Sciatic nerve (tissue), 2 donors: ENCODE measurements at regions not wholly inside any gene's neighbourhood (a gene's known extent, or its start where the extent isn't known, plus 50 kb on each side); places are given as distances from the start of the nearest gene placed in this dataset.

Experiments
- ATAC-seq: fragments of 200-7000 bp; cut with Tn5 transposase; one replicate; pipeline ENCODE4 v1.9.1; 2020; ENCODE audit warnings: mild to moderate bottlenecking, moderate library complexity
- DNase-seq: peaks from one replicate; pipeline ENCODE4 v3.0.0-alpha.2; 2020; ENCODE audit warnings: low spot score
- intact Hi-C: fragments of 100-400 bp; cut with DNase I; formaldehyde crosslinking; loops from one replicate; pipeline ENCODE4 v1.14.2; 2022
- donor health status: DM: no; HTN: no; CAD: no.
- donor health status: DM: no; HTN: no; CAD: no.

GRCh38 chr19:28840891-28841290, 372.1 kb downstream of the UQCRFS1 start:
- intact Hi-C loops, result no loop called here
- DNase-seq (no peak), ATAC-seq (no peak)

- no peak for ATAC-seq
- intact Hi-C loops, result no loop called here
- DNase-seq, result no peak
Observed at GRCh38 chr19:28839455-28839854, 373.5 kb downstream of the UQCRFS1 start.

GRCh38 chr19:28838909-28839308, 374.0 kb downstream of the UQCRFS1 start:
- ATAC-seq, result no peak
- no peak for DNase-seq
- intact Hi-C loops, result no loop called here

- intact Hi-C loops, result no loop called here
- ATAC-seq, result no peak
- DNase-seq, result no peak
Observed at GRCh38 chr19:28836421-28836820, 376.5 kb downstream of the UQCRFS1 start.

GRCh38 chr19:28834996-28835395, 378.0 kb downstream of the UQCRFS1 start:
- ATAC-seq (no peak), DNase-seq (no peak)
- intact Hi-C loops, result loop anchor here (5.0 kb wide), 1 partner anchor 1997 kb away; no protein-coding TSS in a partner anchor

- intact Hi-C loops, result loop anchor here (5.0 kb wide), 1 partner anchor 2001 kb away; no protein-coding TSS in a partner anchor
- DNase-seq (no peak), ATAC-seq (no peak)
Observed at GRCh38 chr19:28831462-28831861, 381.5 kb downstream of the UQCRFS1 start.

- ATAC-seq (no peak), DNase-seq (no peak)
- intact Hi-C loops, result loop anchor here (5.0 kb wide), 1 partner anchor 2003 kb away; no protein-coding TSS in a partner anchor
Observed at GRCh38 chr19:28829762-28830161, 383.2 kb downstream of the UQCRFS1 start.

GRCh38 chr19:28829359-28829758, 383.6 kb downstream of the UQCRFS1 start:
- no peak for ATAC-seq
- no peak for DNase-seq
- intact Hi-C loops, result no loop called here

- DNase-seq (no peak), ATAC-seq (no peak)
- intact Hi-C loops, result no loop called here
Observed at GRCh38 chr19:28828276-28828870, 384.6 kb downstream of the UQCRFS1 start.

- ATAC-seq (no peak), DNase-seq (no peak)
- intact Hi-C loops, result no loop called here
Observed at GRCh38 chr19:28827382-28827781, 385.6 kb downstream of the UQCRFS1 start.

GRCh38 chr19:28823338-28823961, 389.5 kb downstream of the UQCRFS1 start:
- intact Hi-C loops, result no loop called here
- DNase-seq (no peak), ATAC-seq (no peak)

GRCh38 chr19:28820289-28820688, 392.7 kb downstream of the UQCRFS1 start:
- ATAC-seq (no peak), DNase-seq (no peak)
- intact Hi-C loops, result no loop called here

- DNase-seq, result no peak
- ATAC-seq, result no peak
- intact Hi-C loops, result no loop called here
Observed at GRCh38 chr19:28815257-28815656, 397.7 kb downstream of the UQCRFS1 start.

- intact Hi-C loops, result no loop called here
- ATAC-seq (no peak), DNase-seq (no peak)
Observed at GRCh38 chr19:28794301-28794700, 418.6 kb downstream of the UQCRFS1 start.

GRCh38 chr19:28793391-28794168, 419.4 kb downstream of the UQCRFS1 start:
- DNase-seq (no peak), ATAC-seq (no peak)
- intact Hi-C loops, result no loop called here

GRCh38 chr19:28785971-28786370, 427.0 kb downstream of the UQCRFS1 start:
- no peak for DNase-seq
- intact Hi-C loops, result no loop called here
- no peak for ATAC-seq

- intact Hi-C loops, result no loop called here
- ATAC-seq, result no peak
- DNase-seq, result no peak
Observed at GRCh38 chr19:28764066-28764465, 448.9 kb downstream of the UQCRFS1 start.

- intact Hi-C loops, result no loop called here
- ATAC-seq, result no peak
- no peak for DNase-seq
Observed at GRCh38 chr19:28746478-28746877, 466.5 kb downstream of the UQCRFS1 start.

- intact Hi-C loops, result no loop called here
- no peak for ATAC-seq
- DNase-seq, result no peak
Observed at GRCh38 chr19:28744943-28745342, 468.0 kb downstream of the UQCRFS1 start.

GRCh38 chr19:28744014-28744413, 468.9 kb downstream of the UQCRFS1 start:
- DNase-seq (no peak), ATAC-seq (no peak)
- intact Hi-C loops, result no loop called here
